Glomerular visceral epithelial cell (primary cell): ENCODE measurements at regions not wholly inside any gene's neighbourhood (a gene's known extent, or its start where the extent isn't known, plus 50 kb on each side); places are given as distances from the start of the nearest gene placed in this dataset.
A peak's percentile ranks its signal among the peaks of the same experiment; 100 is the strongest.
"Not testable (repeated sequence)": the region's sequence is repeated elsewhere in the genome, so short reads cannot be mapped to it uniquely, and the experiment has no call there.

ENCODE experiments used
- DNase-seq: peaks from one replicate; pipeline ENCODE4 v3.0.0-alpha.2; 2016; ENCODE audit errors: extremely low spot score

GRCh38 chr13:68810660-68811059 is 1297.0 kb upstream of the ATXN8OS start:
- no peak for DNase-seq

GRCh38 chr13:68808456-68808855 is 1299.2 kb upstream of the ATXN8OS start:
- DNase-seq: no peak

- DNase-seq: no peak
Observed at GRCh38 chr13:68806125-68806524, 1301.5 kb upstream of the ATXN8OS start.

GRCh38 chr13:68784275-68784674 is 1323.4 kb upstream of the ATXN8OS start:
- DNase-seq: no peak

GRCh38 chr13:68759617-68760016 is 1348.0 kb upstream of the ATXN8OS start:
- no peak for DNase-seq

- DNase-seq: no peak
Observed at GRCh38 chr13:68749796-68750195, 1357.8 kb upstream of the ATXN8OS start.

- peak; percentile 11 for DNase-seq
Observed at GRCh38 chr13:68748038-68748437, 1359.6 kb upstream of the ATXN8OS start.

GRCh38 chr13:68745502-68745901 is 1362.1 kb upstream of the ATXN8OS start:
- no peak for DNase-seq

- DNase-seq: no peak
Observed at GRCh38 chr13:68736961-68737360, 1370.7 kb upstream of the ATXN8OS start.

- DNase-seq: no peak
Observed at GRCh38 chr13:68727798-68728197, 1379.8 kb upstream of the ATXN8OS start.

GRCh38 chr13:68727165-68727564 is 1380.5 kb upstream of the ATXN8OS start:
- no peak for DNase-seq

- DNase-seq: no peak
Observed at GRCh38 chr13:68719815-68720214, 1387.8 kb upstream of the ATXN8OS start.

- DNase-seq: no peak
Observed at GRCh38 chr13:68715651-68716050, 1392.0 kb upstream of the ATXN8OS start.

GRCh38 chr13:68714292-68714691 is 1393.3 kb upstream of the ATXN8OS start:
- no peak for DNase-seq

- no peak for DNase-seq
Observed at GRCh38 chr13:68713394-68713793, 1394.2 kb upstream of the ATXN8OS start.

GRCh38 chr13:68708336-68708908 is 1399.2 kb upstream of the ATXN8OS start:
- no peak for DNase-seq

GRCh38 chr13:68706044-68706443 is 1401.6 kb upstream of the ATXN8OS start:
- not testable (repeated sequence) for DNase-seq

GRCh38 chr13:68697551-68697950 is 1410.1 kb upstream of the ATXN8OS start:
- DNase-seq: peak; percentile 18

GRCh38 chr13:68696907-68697306 is 1410.7 kb upstream of the ATXN8OS start:
- DNase-seq: no peak

- no peak for DNase-seq
Observed at GRCh38 chr13:68692049-68692448, 1415.6 kb upstream of the ATXN8OS start.

GRCh38 chr13:68690567-68690966 is 1417.1 kb upstream of the ATXN8OS start:
- no peak for DNase-seq

- DNase-seq: no peak
Observed at GRCh38 chr13:68676513-68677115, 1431.0 kb upstream of the ATXN8OS start.

GRCh38 chr13:68675209-68675608 is 1432.4 kb upstream of the ATXN8OS start:
- no peak for DNase-seq

- no peak for DNase-seq
Observed at GRCh38 chr13:68667863-68668262, 1437.7 kb upstream of the PCDH9 start.
